Endothelial cell of umbilical vein (primary cell): ENCODE measurements at regions not wholly inside any gene's neighbourhood (a gene's known extent, or its start where the extent isn't known, plus 50 kb on each side); places are given as distances from the start of the nearest gene placed in this dataset.
"Not testable (repeated sequence)": the region's sequence is repeated elsewhere in the genome, so short reads cannot be mapped to it uniquely, and the experiment has no call there.

Source experiments
- BruUV-seq: library from RNA; stranded (reverse); fragments of 400-500 nt; replicated peaks from 2 replicates; lab custom pipeline; 2021; lab: Mats Ljungman, UMichigan
- CTCF ChIA-PET: fragments of 300-600, 350-600 bp; sonication (Branson Sonifier 250); formaldehyde crosslinking; loops from one replicate; lab custom pipeline; 2021; ENCODE audit warnings: antibody characterized with exemption, inconsistent platforms; lab: Charles Lee
- POLR2A ChIA-PET: fragments of 300-600, 350-600 bp; sonication (Branson Sonifier 250); formaldehyde crosslinking; loops from one replicate; lab custom pipeline; 2021; ENCODE audit warnings: antibody characterized with exemption, inconsistent platforms; lab: Charles Lee
- DNase-seq: peaks from one replicate; pipeline ENCODE4 v3.0.0-alpha.2; 2011; ENCODE audit warnings: low read depth, low spot score
- FAIRE-seq: peaks from 2 replicates; lab custom pipeline; 2011; peaks lifted over from hg19 to GRCh38; lab: Jason Lieb, UNC
- H2AFZ ChIP-seq: 2 replicates; pipeline ENCODE4 v1.6.0; 2012; ENCODE audit warnings: low read depth, low read length, control low read depth, inconsistent platforms
- H3K27ac ChIP-seq: 2 replicates; pipeline ENCODE4 v1.5.1; 2011; ENCODE audit warnings: low read depth, mild to moderate bottlenecking, control low read depth, low read length, moderate library complexity; ENCODE audit not compliant: insufficient read depth
- H3K27me3 ChIP-seq, 2 experiments: 2 replicates each; pipeline versions ENCODE4 v1.6.0 to v1.6.1; 2011; ENCODE audit warnings: low read length in 2 of 2, mixed read lengths in 1 of 2; ENCODE audit not compliant: control insufficient read depth in 2 of 2, insufficient read depth in 2 of 2
- H3K36me3 ChIP-seq, 2 experiments: 2 replicates in 1 of 2; 3 replicates in 1 of 2; pipeline ENCODE4 v1.5.1; 2011; ENCODE audit warnings: low read length in 2 of 2, mild to moderate bottlenecking in 1 of 2, moderate library complexity in 1 of 2; ENCODE audit not compliant: control insufficient read depth in 2 of 2, insufficient read depth in 2 of 2; ENCODE audit errors: extremely low read depth in 1 of 2
- H3K4me1 ChIP-seq: 3 replicates; pipeline ENCODE4 v1.5.1; 2011; ENCODE audit warnings: mild to moderate bottlenecking, low read length; ENCODE audit not compliant: control insufficient read depth, insufficient read depth; ENCODE audit errors: extremely low read depth
- H3K4me2 ChIP-seq: 2 replicates; pipeline ENCODE4 v1.6.1; 2011; ENCODE audit warnings: low read length, control low read depth, mixed read lengths; ENCODE audit not compliant: insufficient read depth
- H3K4me3 ChIP-seq, 3 experiments: fragments of 200-600 bp in 1 of 3; sonication (generic), shearing (Covaris generic) in 1 of 3; replicated peaks in 1 of 3; 2 replicates each; pipeline ENCODE4 v1.5.1; 2011 to 2016; ENCODE audit warnings: control low read depth in 3 of 3, low read length in 3 of 3, mild to moderate bottlenecking in 2 of 3, inconsistent platforms in 1 of 3, low read depth in 1 of 3, moderate library complexity in 1 of 3; ENCODE audit not compliant: insufficient read depth in 1 of 3
- H3K79me2 ChIP-seq: 2 replicates; pipeline ENCODE4 v1.6.0; 2012; ENCODE audit warnings: low read length, inconsistent platforms; ENCODE audit not compliant: control insufficient read depth, insufficient read depth
- H3K9ac ChIP-seq: replicated peaks from 2 replicates; pipeline ENCODE3; 2011; ENCODE audit warnings: low read length, control low read depth; ENCODE audit not compliant: insufficient read depth; ENCODE audit errors: extremely low read depth
- H3K9me1 ChIP-seq: replicated peaks from 3 replicates; pipeline ENCODE4 v1.6.0; 2011; ENCODE audit warnings: mild to moderate bottlenecking, low read length; ENCODE audit not compliant: control insufficient read depth, insufficient read depth; ENCODE audit errors: extremely low read depth
- H3K9me3 ChIP-seq: replicated peaks from 2 replicates; pipeline ENCODE4 v1.5.1; 2012; ENCODE audit warnings: low read length, inconsistent platforms; ENCODE audit not compliant: control insufficient read depth, insufficient read depth
- H4K20me1 ChIP-seq: replicated peaks from 2 replicates; pipeline ENCODE3; 2011; ENCODE audit warnings: mild to moderate bottlenecking, low read length; ENCODE audit not compliant: control insufficient read depth, insufficient read depth; ENCODE audit errors: extremely low read depth
- CTCF ChIP-seq, 2 donors: IDR thresholded peaks; 1 replicate in 1 of 2; 2 replicates in 1 of 2; pipeline ENCODE4 v1.5.1; 2011; ENCODE audit warnings: low read length in 2 of 2, mild to moderate bottlenecking in 2 of 2, moderate library complexity in 2 of 2, control low read depth in 1 of 2, inconsistent platforms in 1 of 2, low read depth in 1 of 2; ENCODE audit not compliant: insufficient read depth in 1 of 2; ENCODE audit errors: extremely low read depth in 1 of 2
- EZH2 ChIP-seq: IDR thresholded peaks from 2 replicates; pipeline ENCODE4 v1.6.1; 2012; ENCODE audit warnings: borderline replicate concordance, low read depth, mild to moderate bottlenecking, moderate library complexity, low read length, inconsistent platforms; ENCODE audit not compliant: severe bottlenecking
- FOS ChIP-seq: IDR thresholded peaks from 2 replicates; pipeline ENCODE4 v1.6.1; 2011; ENCODE audit warnings: mild to moderate bottlenecking, low read length, moderate library complexity, borderline replicate concordance; ENCODE audit not compliant: insufficient read depth
- GATA2 ChIP-seq: IDR thresholded peaks from 2 replicates; pipeline ENCODE4 v1.7.0; 2011; ENCODE audit warnings: low read depth, mild to moderate bottlenecking, moderate library complexity, mixed read lengths, low read length; ENCODE audit not compliant: insufficient read length, insufficient read depth
- JUN ChIP-seq: IDR thresholded peaks from 2 replicates; pipeline ENCODE4 v1.6.1; 2011; ENCODE audit warnings: borderline replicate concordance, low read depth; ENCODE audit not compliant: insufficient read length, insufficient read depth
- MAX ChIP-seq: IDR thresholded peaks from 2 replicates; pipeline ENCODE4 v1.6.1; 2011; ENCODE audit not compliant: insufficient read depth, insufficient read length
- MYC ChIP-seq: IDR thresholded peaks from one replicate; pipeline ENCODE4 v1.6.1; 2011; ENCODE audit warnings: mild to moderate bottlenecking, low read depth, low read length
- POLR2A ChIP-seq: IDR thresholded peaks from 2 replicates; pipeline ENCODE4 v1.6.1; 2012; ENCODE audit warnings: low read depth, mild to moderate bottlenecking, control low read depth, low read length
- POLR2AphosphoS5 ChIP-seq: IDR thresholded peaks from 2 replicates; pipeline ENCODE4 v1.6.1; 2012; ENCODE audit warnings: low read depth, mild to moderate bottlenecking, control low read depth, low read length, moderate library complexity; ENCODE audit not compliant: insufficient read depth
- dilution Hi-C: fragments of 300-500 bp; cut with MboI; formaldehyde crosslinking; loops from one replicate; pipeline ENCODE4 v1.15.0; 2019; ENCODE audit warnings: low sequenced_read_pairs; ENCODE audit not compliant: extremely low pct_ligation_motif_present
- intact Hi-C: fragments of 100-400 bp; cut with micrococcal nuclease; formaldehyde crosslinking; loops from one replicate; pipeline ENCODE4 v1.10.0; 2022

- no TSS peak for BruUV-seq
- FAIRE-seq (no peak), DNase-seq (no peak)
- dilution Hi-C loops (no loop called here), intact Hi-C loops (no loop called here)
- Histone ChIP-seq H3K27ac (no peak overlapping the region), H4K20me1 (no peaks in the 10 kb centered on the region), H3K9ac (no peak overlapping the region), H3K4me1 (no peaks in the 10 kb centered on the region), H3K4me3 (no peak overlapping the region), H3K36me3 (no peaks in the 10 kb centered on the region), H3K4me2 (no peak overlapping the region), H3K27me3 (no peaks in the 10 kb centered on the region), H2AFZ (no peak overlapping the region), H3K9me3 (no peaks in the 10 kb centered on the region), H3K79me2 (no peaks in the 10 kb centered on the region), H3K9me1 (no peaks in the 10 kb centered on the region)
- POLR2A ChIA-PET = no interaction called here
- CTCF ChIA-PET = no interaction called here
- TF ChIP-seq MYC (no peak), POLR2A (no peak), EZH2 (no peak), FOS (no peak), JUN (no peak), GATA2 (no peak), MAX (no peak), POLR2AphosphoS5 (no peak), CTCF (IDR thresholded peaks at IDR 0.05; ENCODE audit: extremely low read depth in 1 of 2, insufficient read depth in 1 of 2, low read depth in 1 of 2, low read length in 2 of 2) (no peak)
Observed at GRCh38 chr6:128580224-128581110, 60.1 kb upstream of the PTPRK start.

- DNase-seq, H3K9me1 ChIP-seq, H3K79me2 ChIP-seq, CTCF ChIA-PET, intact Hi-C loops, dilution Hi-C loops, H2AFZ ChIP-seq, H3K27ac ChIP-seq, H4K20me1 ChIP-seq, H3K4me2 ChIP-seq, BruUV-seq, H3K27me3 ChIP-seq, H3K9ac ChIP-seq, H3K4me3 ChIP-seq, H3K4me1 ChIP-seq, POLR2A ChIA-PET, FAIRE-seq, H3K36me3 ChIP-seq, H3K9me3 ChIP-seq: not testable (repeated sequence)
Observed at GRCh38 chr6:128575254-128575653, 54.9 kb upstream of the PTPRK start.
